Mammary epithelial cell (primary cell): ENCODE measurements at regions not wholly inside any gene's neighbourhood (a gene's known extent, or its start where the extent isn't known, plus 50 kb on each side); places are given as distances from the start of the nearest gene placed in this dataset.

ENCODE experiments used
- EZH2 ChIP-seq: IDR thresholded peaks from 2 replicates; pipeline ENCODE4 v1.6.1; 2012; ENCODE audit warnings: low read length, inconsistent platforms, borderline replicate concordance
- TF ChIP-seq, protein P1 (sequence below), 2 donors: IDR thresholded peaks in 1 of 2; conservative IDR thresholded peaks in 1 of 2; 2 replicates each; pipeline ENCODE4 v1.5.1; 2011 to 2012; ENCODE audit warnings: inconsistent platforms in 2 of 2, low read length in 2 of 2, mild to moderate bottlenecking in 2 of 2, control low read depth in 1 of 2, low read depth in 1 of 2; ENCODE audit not compliant: insufficient read depth in 1 of 2; ENCODE audit errors: extremely low read depth in 1 of 2

DNA sequence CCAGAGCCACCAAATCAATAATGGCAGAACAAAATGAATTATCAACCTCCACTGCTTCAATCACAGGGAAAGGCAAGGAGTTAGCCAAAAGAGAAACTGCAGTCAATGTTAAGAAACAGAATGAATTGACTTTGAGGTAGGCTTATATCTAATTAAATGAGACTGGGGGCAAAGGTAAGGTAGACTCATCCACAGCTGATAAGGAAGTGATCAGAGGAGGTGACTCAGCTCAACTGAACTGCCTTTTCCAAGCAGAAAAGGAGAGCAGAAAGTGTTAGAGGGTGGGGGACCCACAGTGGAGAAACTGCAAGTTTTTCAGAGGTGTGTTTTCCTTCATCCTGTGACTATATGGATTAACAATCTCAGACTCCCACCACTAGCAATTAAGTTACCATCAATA is 345.8 kb upstream of the PPARGC1A start:
- TF ChIP-seq, protein P1, sequence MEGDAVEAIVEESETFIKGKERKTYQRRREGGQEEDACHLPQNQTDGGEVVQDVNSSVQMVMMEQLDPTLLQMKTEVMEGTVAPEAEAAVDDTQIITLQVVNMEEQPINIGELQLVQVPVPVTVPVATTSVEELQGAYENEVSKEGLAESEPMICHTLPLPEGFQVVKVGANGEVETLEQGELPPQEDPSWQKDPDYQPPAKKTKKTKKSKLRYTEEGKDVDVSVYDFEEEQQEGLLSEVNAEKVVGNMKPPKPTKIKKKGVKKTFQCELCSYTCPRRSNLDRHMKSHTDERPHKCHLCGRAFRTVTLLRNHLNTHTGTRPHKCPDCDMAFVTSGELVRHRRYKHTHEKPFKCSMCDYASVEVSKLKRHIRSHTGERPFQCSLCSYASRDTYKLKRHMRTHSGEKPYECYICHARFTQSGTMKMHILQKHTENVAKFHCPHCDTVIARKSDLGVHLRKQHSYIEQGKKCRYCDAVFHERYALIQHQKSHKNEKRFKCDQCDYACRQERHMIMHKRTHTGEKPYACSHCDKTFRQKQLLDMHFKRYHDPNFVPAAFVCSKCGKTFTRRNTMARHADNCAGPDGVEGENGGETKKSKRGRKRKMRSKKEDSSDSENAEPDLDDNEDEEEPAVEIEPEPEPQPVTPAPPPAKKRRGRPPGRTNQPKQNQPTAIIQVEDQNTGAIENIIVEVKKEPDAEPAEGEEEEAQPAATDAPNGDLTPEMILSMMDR (conservative IDR thresholded peaks at IDR 0.05 in 1 of 2, IDR thresholded peaks at IDR 0.05 in 1 of 2; ENCODE audit: extremely low read depth in 1 of 2, insufficient read depth in 1 of 2, low read depth in 1 of 2, low read length in 2 of 2), result no peak
- TF ChIP-seq EZH2, result no peak
